Thymus (tissue), 11 donors: ENCODE measurements at regions not wholly inside any gene's neighbourhood (a gene's known extent, or its start where the extent isn't known, plus 50 kb on each side); places are given as distances from the start of the nearest gene placed in this dataset.
A peak's percentile ranks its signal among the peaks of the same experiment; 100 is the strongest.
"Not testable (repeated sequence)": the region's sequence is repeated elsewhere in the genome, so short reads cannot be mapped to it uniquely, and the experiment has no call there.

Experiments used
- DNase-seq, 9 donors: peaks; one replicate each; pipeline ENCODE4 v3.0.0-alpha.2; 2013; ENCODE audit warnings: low spot score in 9 of 9, low read depth in 6 of 9, missing footprints in 1 of 9
- H3K27ac ChIP-seq, 2 donors: one replicate each; pipeline ENCODE4 v1.5.1; 2013; ENCODE audit warnings: control low read depth in 1 of 2, low read depth in 1 of 2, low read length in 1 of 2, mild to moderate bottlenecking in 1 of 2, moderate library complexity in 1 of 2
- H3K27me3 ChIP-seq, 2 donors: one replicate each; pipeline ENCODE4 v1.5.1; 2013; ENCODE audit warnings: low read length in 1 of 2; ENCODE audit not compliant: control insufficient read depth in 2 of 2, insufficient read depth in 1 of 2
- H3K36me3 ChIP-seq, 2 donors: one replicate each; pipeline ENCODE4 v1.5.1; 2013; ENCODE audit warnings: low read length in 1 of 2, mild to moderate bottlenecking in 1 of 2, moderate library complexity in 1 of 2; ENCODE audit not compliant: control insufficient read depth in 2 of 2, insufficient read depth in 2 of 2
- H3K4me1 ChIP-seq, 2 donors: one replicate each; pipeline ENCODE4 v1.5.1; 2013; ENCODE audit warnings: low read length in 2 of 2; ENCODE audit not compliant: control insufficient read depth in 2 of 2, insufficient read depth in 2 of 2
- H3K4me3 ChIP-seq, 2 donors: one replicate each; pipeline ENCODE4 v1.5.1; 2013; ENCODE audit warnings: low read length in 2 of 2, control low read depth in 1 of 2, mild to moderate bottlenecking in 1 of 2
- H3K9me3 ChIP-seq, 2 donors: one replicate each; pipeline ENCODE4 v1.5.1; 2013; ENCODE audit warnings: low read length in 1 of 2, mild to moderate bottlenecking in 1 of 2; ENCODE audit not compliant: control insufficient read depth in 2 of 2, insufficient read depth in 1 of 2
- WGBS: extraction: QIAGEN DNeasy Blood & Tissue Kit; methylation state at CpG from one replicate; pipeline ENCODE4 v1.1.7; 2013; 5-methylcytosine and 5-hydroxymethylcytosine counted together
- donor health status: healthy.

GRCh38 chr2:176924909-176925534 lies 287.6 kb upstream of the HNRNPA3 start:
- H3K4me3 ChIP-seq, result no peak overlapping the region
- H3K27me3 ChIP-seq, result no peaks in the 10 kb centered on the region
- no peaks in the 10 kb centered on the region for H3K4me1 ChIP-seq
- no peak for DNase-seq
- 96% methylated on average over 7 of the region's 7 CpGs for WGBS
- H3K9me3 ChIP-seq, result no peaks in the 10 kb centered on the region
- H3K27ac ChIP-seq, result no peak overlapping the region
- H3K36me3 ChIP-seq, result no peaks in the 10 kb centered on the region

- DNase-seq, result no peak
- H3K27me3 ChIP-seq, result no peaks in the 10 kb centered on the region
- no peaks in the 10 kb centered on the region for H3K9me3 ChIP-seq
- H3K4me3 ChIP-seq, result no peak overlapping the region
- H3K36me3 ChIP-seq, result no peaks in the 10 kb centered on the region
- 96% methylated on average over 1 of the region's 1 CpG for WGBS
- no peak overlapping the region for H3K27ac ChIP-seq
- no peaks in the 10 kb centered on the region for H3K4me1 ChIP-seq
Observed at GRCh38 chr2:176926453-176926852, 286.1 kb upstream of the HNRNPA3 start.

DNA sequence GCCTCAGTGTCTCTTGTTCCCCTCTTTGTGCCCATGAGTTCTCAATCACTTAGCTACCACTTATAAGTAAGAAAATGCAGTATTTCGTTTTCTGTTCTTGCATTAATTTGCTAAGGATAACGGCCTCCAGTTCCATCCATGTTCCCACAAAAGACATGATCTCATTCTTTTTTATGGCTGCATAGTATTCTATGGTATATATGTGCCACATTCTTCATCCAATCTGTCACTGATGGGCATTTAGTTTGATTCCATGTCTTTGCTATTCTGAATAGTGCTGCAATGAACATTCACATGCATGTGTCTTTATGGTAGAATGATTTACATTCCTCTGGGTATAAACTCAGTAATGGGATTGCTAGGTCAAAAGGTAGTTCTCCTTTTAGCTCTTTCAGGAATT lies 283.2 kb upstream of the HNRNPA3 start:
- not testable (repeated sequence) for H3K9me3 ChIP-seq, H3K27me3 ChIP-seq, H3K4me3 ChIP-seq, H3K4me1 ChIP-seq, H3K27ac ChIP-seq, DNase-seq, H3K36me3 ChIP-seq
- WGBS, result 93% methylated on average over 2 of the region's 2 CpGs

GRCh38 chr2:176931588-176932563 lies 280.7 kb upstream of the HNRNPA3 start:
- no peak overlapping the region for H3K4me3 ChIP-seq
- H3K27me3 ChIP-seq, result no peaks in the 10 kb centered on the region
- H3K27ac ChIP-seq, result no peak overlapping the region
- no peaks in the 10 kb centered on the region for H3K36me3 ChIP-seq
- H3K4me1 ChIP-seq, result no peaks in the 10 kb centered on the region
- no peaks in the 10 kb centered on the region for H3K9me3 ChIP-seq
- 72% methylated on average over 8 of the region's 8 CpGs for WGBS
- peak in 1 of 9 donors; percentile 25 for DNase-seq

GRCh38 chr2:176934131-176934530 lies 278.5 kb upstream of the HNRNPA3 start:
- H3K4me3 ChIP-seq, result no peak overlapping the region
- WGBS, result 98% methylated on average over 5 of the region's 5 CpGs

GRCh38 chr2:176934869-176935415 lies 277.7 kb upstream of the HNRNPA3 start:
- H3K4me1 ChIP-seq, result no peaks in the 10 kb centered on the region
- no peak for DNase-seq
- H3K9me3 ChIP-seq, result no peaks in the 10 kb centered on the region
- H3K36me3 ChIP-seq, result no peaks in the 10 kb centered on the region
- no peaks in the 10 kb centered on the region for H3K27me3 ChIP-seq
- WGBS, result 94% methylated on average over 7 of the region's 7 CpGs
- H3K27ac ChIP-seq, result no peak overlapping the region
- H3K4me3 ChIP-seq, result no peak overlapping the region

More at GRCh38 chr2:176934131-176934530, 278.5 kb upstream of the HNRNPA3 start:
- H3K36me3 ChIP-seq, result no peaks in the 10 kb centered on the region
- H3K27me3 ChIP-seq, result no peaks in the 10 kb centered on the region
- no peaks in the 10 kb centered on the region for H3K4me1 ChIP-seq
- H3K9me3 ChIP-seq, result no peaks in the 10 kb centered on the region
- no peak overlapping the region for H3K27ac ChIP-seq
- DNase-seq, result no peak

DNA sequence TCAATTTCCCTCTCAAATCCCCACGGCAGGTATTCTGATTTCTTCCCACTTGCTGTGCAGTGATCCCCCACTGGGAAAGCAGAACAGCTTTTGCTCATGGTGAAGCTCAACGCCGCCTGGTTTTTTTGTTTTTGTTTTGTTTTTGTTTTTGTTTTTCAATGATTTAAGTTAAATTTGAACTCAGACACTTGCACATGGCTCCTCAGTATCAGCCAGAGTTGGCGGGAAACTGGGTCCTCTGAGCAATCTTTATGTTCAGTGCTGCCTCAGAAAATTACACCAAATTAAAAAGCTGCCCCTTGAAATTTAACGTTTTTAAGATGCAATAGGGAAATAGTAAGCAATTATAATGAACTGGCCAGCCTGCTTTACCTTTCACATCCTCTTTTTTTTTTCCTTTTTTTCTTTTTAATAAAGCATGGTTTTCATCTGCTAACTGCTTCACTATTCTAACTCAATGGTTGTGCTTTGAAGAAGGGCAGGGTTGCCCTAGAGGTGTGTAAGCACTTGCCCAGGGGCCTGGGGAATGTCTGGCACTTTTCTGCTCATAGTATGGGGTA lies 277.0 kb upstream of the HNRNPA3 start:
- WGBS, result 81% methylated on average over 5 of the region's 5 CpGs
- Histone ChIP-seq H3K27me3 (no peaks in the 10 kb centered on the region), H3K27ac (no peak overlapping the region), H3K9me3 (no peaks in the 10 kb centered on the region), H3K36me3 (no peaks in the 10 kb centered on the region), H3K4me3 (no peak overlapping the region), H3K4me1 (no peaks in the 10 kb centered on the region)
- no peak for DNase-seq

DNA sequence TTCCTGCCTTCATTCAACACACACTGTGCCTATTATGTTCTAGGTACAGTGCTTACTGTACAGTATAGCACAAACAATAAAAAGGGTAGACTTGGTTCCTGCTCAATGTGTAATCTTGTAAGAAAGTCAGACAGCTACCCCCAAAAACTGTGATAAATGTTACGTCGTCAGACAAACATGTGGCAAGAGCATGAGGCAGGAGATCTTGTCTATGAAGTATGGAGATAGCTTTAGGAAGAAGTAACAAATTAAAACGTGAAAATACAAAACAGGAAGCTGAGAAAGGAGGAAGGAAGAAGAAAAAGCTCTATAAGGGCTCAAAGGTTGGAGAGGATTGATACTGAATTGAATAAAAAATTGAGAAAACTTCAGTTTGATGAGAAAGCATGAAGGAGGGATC lies 276.2 kb upstream of the HNRNPA3 start:
- whole genome bisulfite sequencing, result 61% methylated on average over 3 of the region's 3 CpGs

DNA sequence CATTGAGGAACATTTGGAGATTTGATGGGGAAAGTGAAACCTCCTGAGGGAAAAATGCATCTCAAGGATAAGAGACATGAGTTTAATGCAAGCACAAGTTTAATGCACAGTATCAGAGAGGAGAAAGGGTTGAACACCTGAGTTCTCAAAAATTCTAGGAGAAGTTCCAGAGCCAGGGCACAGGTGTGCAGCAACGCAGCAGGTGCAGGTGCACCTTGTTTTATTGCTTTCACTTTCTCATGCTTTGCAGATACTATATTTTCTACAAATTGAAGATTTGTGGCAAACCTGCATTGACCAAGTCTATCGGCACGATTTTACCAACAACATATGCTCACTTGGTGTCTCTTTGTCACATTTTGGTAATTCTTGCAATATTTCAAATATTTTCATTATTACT lies 267.6 kb upstream of the HNRNPA3 start:
- WGBS, result 98% methylated on average over 3 of the region's 3 CpGs
- DNase-seq, result no peak
- H3K36me3 ChIP-seq, result no peaks in the 10 kb centered on the region
- no peak overlapping the region for H3K27ac ChIP-seq
- H3K9me3 ChIP-seq, result no peaks in the 10 kb centered on the region
- no peaks in the 10 kb centered on the region for H3K4me1 ChIP-seq
- no peaks in the 10 kb centered on the region for H3K27me3 ChIP-seq
- no peak overlapping the region for H3K4me3 ChIP-seq

More for the DNA sequence above, 276.2 kb upstream of the HNRNPA3 start:
- Histone ChIP-seq H3K4me3 (no peak overlapping the region), H3K36me3 (no peaks in the 10 kb centered on the region), H3K27me3 (no peaks in the 10 kb centered on the region), H3K4me1 (no peaks in the 10 kb centered on the region), H3K27ac (no peak overlapping the region), H3K9me3 (no peaks in the 10 kb centered on the region)
- no peak for DNase-seq
